ENCODE measurements at regions not wholly inside any gene's neighbourhood (a gene's known extent, or its start where the extent isn't known, plus 50 kb on each side); places are given as distances from the start of the nearest gene placed in this dataset.

DNA sequence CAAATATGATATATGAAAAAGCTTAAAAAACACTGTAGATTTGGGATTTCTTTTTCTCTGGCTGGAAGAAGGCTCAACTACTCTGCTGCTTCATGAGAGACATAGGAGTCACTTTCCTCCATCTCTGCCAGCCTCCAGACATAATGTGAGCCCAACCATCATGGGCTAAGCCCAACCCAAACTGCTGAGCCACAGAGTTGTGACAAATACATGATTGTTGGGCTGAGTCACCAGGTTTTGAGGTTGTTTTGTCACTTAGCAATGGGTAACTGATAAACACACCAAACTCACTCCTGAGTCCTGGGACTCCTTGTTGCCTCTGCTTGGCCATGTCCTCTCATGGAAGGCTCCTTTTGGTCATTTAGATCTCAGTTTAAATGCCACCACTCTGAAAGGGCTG, 381.8 kb upstream of the FZD8 start:
- TF ChIP-seq, protein P1, sequence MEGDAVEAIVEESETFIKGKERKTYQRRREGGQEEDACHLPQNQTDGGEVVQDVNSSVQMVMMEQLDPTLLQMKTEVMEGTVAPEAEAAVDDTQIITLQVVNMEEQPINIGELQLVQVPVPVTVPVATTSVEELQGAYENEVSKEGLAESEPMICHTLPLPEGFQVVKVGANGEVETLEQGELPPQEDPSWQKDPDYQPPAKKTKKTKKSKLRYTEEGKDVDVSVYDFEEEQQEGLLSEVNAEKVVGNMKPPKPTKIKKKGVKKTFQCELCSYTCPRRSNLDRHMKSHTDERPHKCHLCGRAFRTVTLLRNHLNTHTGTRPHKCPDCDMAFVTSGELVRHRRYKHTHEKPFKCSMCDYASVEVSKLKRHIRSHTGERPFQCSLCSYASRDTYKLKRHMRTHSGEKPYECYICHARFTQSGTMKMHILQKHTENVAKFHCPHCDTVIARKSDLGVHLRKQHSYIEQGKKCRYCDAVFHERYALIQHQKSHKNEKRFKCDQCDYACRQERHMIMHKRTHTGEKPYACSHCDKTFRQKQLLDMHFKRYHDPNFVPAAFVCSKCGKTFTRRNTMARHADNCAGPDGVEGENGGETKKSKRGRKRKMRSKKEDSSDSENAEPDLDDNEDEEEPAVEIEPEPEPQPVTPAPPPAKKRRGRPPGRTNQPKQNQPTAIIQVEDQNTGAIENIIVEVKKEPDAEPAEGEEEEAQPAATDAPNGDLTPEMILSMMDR (conservative IDR thresholded peaks at IDR 0.05): no peak
- no peak for TF ChIP-seq EZH2 (IDR thresholded peaks at IDR 0.05; ENCODE audit: low read depth)
- Histone ChIP-seq H3K27me3 (ENCODE audit: insufficient read depth, low read depth) (no peaks in the 10 kb centered on the region), H3F3A (ENCODE audit: insufficient read depth, low read depth) (no peaks in the 10 kb centered on the region), H3K4me2 (no peak overlapping the region), H2AFZ (no peak overlapping the region), H3K79me2 (ENCODE audit: low read depth) (no peaks in the 10 kb centered on the region), H3K9me3 (ENCODE audit: insufficient read depth, low read depth) (no peaks in the 10 kb centered on the region), H3K36me3 (ENCODE audit: low read depth) (no peaks in the 10 kb centered on the region), H3K4me1 (replicated peaks; ENCODE audit: insufficient read depth) (no peaks in the 10 kb centered on the region), H4K20me1 (ENCODE audit: insufficient read depth) (no peaks in the 10 kb centered on the region), H3K9me2 (ENCODE audit: insufficient read depth) (no peaks in the 10 kb centered on the region), H3K4me3 (no peak overlapping the region), H3K27ac (no peak overlapping the region)
- intact Hi-C loops (cut with micrococcal nuclease; ENCODE audit: unreplicated experiment): no loop called here
- no peak for DNase-seq
- ChIA-PET POLR2A (ENCODE audit: unreplicated experiment) (no interaction called here), CTCF (no interaction called here)
- BruUV-seq (replicated peaks): no TSS peak

DNA sequence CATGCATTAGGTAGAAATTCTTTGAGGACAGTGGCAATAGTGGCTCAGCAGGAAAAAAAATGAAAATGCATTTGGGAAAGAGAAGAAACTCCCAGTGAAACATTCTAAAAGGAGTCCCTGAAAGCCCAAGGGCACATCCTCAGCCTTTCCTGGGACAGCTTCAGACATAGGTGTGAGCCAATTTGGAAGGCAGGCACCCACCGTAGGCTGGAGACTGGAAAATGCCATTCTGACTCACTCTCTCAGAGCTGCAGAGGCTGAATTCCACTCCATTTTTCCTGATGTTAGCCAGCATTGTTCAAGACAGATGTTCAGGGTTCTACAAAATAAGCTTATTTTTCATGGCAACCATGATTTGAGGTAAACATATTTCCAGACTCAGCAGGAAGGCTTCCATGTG, 379.0 kb upstream of the FZD8 start:
- Histone ChIP-seq H3K79me2 (ENCODE audit: low read depth) (no peaks in the 10 kb centered on the region), H3K9me2 (ENCODE audit: insufficient read depth) (no peaks in the 10 kb centered on the region), H3K4me1 (replicated peaks; ENCODE audit: insufficient read depth) (no peaks in the 10 kb centered on the region), H3K27me3 (ENCODE audit: insufficient read depth, low read depth) (no peaks in the 10 kb centered on the region), H3F3A (ENCODE audit: insufficient read depth, low read depth) (no peaks in the 10 kb centered on the region), H3K4me2 (no peak overlapping the region), H4K20me1 (ENCODE audit: insufficient read depth) (no peaks in the 10 kb centered on the region), H3K9me3 (ENCODE audit: insufficient read depth, low read depth) (no peaks in the 10 kb centered on the region), H3K36me3 (ENCODE audit: low read depth) (no peaks in the 10 kb centered on the region), H3K27ac (no peak overlapping the region), H2AFZ (no peak overlapping the region), H3K4me3 (no peak overlapping the region)
- ChIA-PET CTCF (no interaction called here), POLR2A (ENCODE audit: unreplicated experiment) (no interaction called here)
- no peak for DNase-seq
- intact Hi-C loops (cut with micrococcal nuclease; ENCODE audit: unreplicated experiment): no loop called here
- no TSS peak for BruUV-seq (replicated peaks)
- TF ChIP-seq, protein P1 (conservative IDR thresholded peaks at IDR 0.05): no peak
- no peak for TF ChIP-seq EZH2 (IDR thresholded peaks at IDR 0.05; ENCODE audit: low read depth)

DNA sequence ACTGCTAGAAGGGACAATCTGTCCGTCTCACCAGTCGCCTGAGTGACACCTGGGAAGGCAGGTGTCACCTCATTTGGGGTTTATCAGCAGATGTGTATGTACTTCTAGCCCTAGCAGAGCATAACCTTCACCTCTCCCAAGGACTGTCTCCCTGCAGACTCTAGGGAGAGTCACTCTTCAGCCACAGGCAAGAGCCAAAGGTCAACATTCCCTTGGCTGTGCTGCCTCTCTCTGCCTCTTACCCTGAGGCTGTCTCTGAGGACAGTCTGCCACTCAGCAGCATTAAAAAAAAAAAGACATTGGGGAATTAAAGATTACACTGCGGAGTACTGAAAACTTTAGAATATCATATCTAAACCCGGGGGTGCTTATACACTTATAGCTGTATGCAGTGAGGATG, 377.7 kb upstream of the FZD8 start:
- no peaks in the 10 kb centered on the region for H3K9me2 ChIP-seq (ENCODE audit: insufficient read depth)
- no peaks in the 10 kb centered on the region for H3K27me3 ChIP-seq (ENCODE audit: insufficient read depth, low read depth)
- no peak overlapping the region for H2AFZ ChIP-seq
- H3K79me2 ChIP-seq (ENCODE audit: low read depth): no peaks in the 10 kb centered on the region
- H3K27ac ChIP-seq: no peak overlapping the region
- no peaks in the 10 kb centered on the region for H4K20me1 ChIP-seq (ENCODE audit: insufficient read depth)
- H3K4me2 ChIP-seq: no peak overlapping the region
- TF ChIP-seq EZH2 (IDR thresholded peaks at IDR 0.05; ENCODE audit: low read depth): no peak
- TF ChIP-seq, protein P1 (conservative IDR thresholded peaks at IDR 0.05): no peak
- H3K36me3 ChIP-seq (ENCODE audit: low read depth): no peaks in the 10 kb centered on the region
- no peak for DNase-seq
- no TSS peak for BruUV-seq (replicated peaks)
- intact Hi-C loops (cut with micrococcal nuclease; ENCODE audit: unreplicated experiment): no loop called here
- no peak overlapping the region for H3K4me3 ChIP-seq
- no peaks in the 10 kb centered on the region for H3F3A ChIP-seq (ENCODE audit: insufficient read depth, low read depth)
- ChIA-PET CTCF (no interaction called here), POLR2A (ENCODE audit: unreplicated experiment) (no interaction called here)
- H3K9me3 ChIP-seq (ENCODE audit: insufficient read depth, low read depth): no peaks in the 10 kb centered on the region
- H3K4me1 ChIP-seq (replicated peaks; ENCODE audit: insufficient read depth): no peaks in the 10 kb centered on the region
